Astrocyte (in vitro differentiated cells and primary cell): ENCODE measurements at regions not wholly inside any gene's neighbourhood (a gene's known extent, or its start where the extent isn't known, plus 50 kb on each side); places are given as distances from the start of the nearest gene placed in this dataset.

ENCODE experiments used
- DNase-seq: peaks from one replicate; pipeline ENCODE4 v3.0.0-alpha.2; 2010; ENCODE audit warnings: low read depth
- FAIRE-seq: peaks from 2 replicates; lab custom pipeline; 2011; peaks lifted over from hg19 to GRCh38; lab: Jason Lieb, UNC
- H2AFZ ChIP-seq: 2 replicates; pipeline ENCODE4 v1.6.0; 2012; ENCODE audit warnings: low read depth, low read length, inconsistent platforms
- H3K27ac ChIP-seq: 2 replicates; pipeline ENCODE4 v1.5.1; 2011; ENCODE audit warnings: low read depth, low read length, inconsistent platforms
- H3K27me3 ChIP-seq: 2 replicates; pipeline ENCODE4 v1.6.0; 2011; ENCODE audit warnings: low read length, inconsistent platforms; ENCODE audit not compliant: insufficient read depth
- H3K36me3 ChIP-seq: 2 replicates; pipeline ENCODE4 v1.5.1; 2011; ENCODE audit warnings: low read length, inconsistent platforms; ENCODE audit not compliant: insufficient read depth
- H3K4me1 ChIP-seq: 2 replicates; pipeline ENCODE4 v1.5.1; 2011; ENCODE audit warnings: low read length, inconsistent platforms; ENCODE audit not compliant: insufficient read depth
- H3K4me2 ChIP-seq: 2 replicates; pipeline ENCODE4 v1.6.0; 2012; ENCODE audit warnings: low read length, inconsistent platforms
- H3K4me3 ChIP-seq: 2 replicates; pipeline ENCODE4 v1.5.1; 2011; ENCODE audit warnings: low read depth, mild to moderate bottlenecking, low read length, inconsistent platforms; ENCODE audit not compliant: insufficient read depth
- H3K79me2 ChIP-seq: 2 replicates; pipeline ENCODE4 v1.6.0; 2012; ENCODE audit warnings: mild to moderate bottlenecking, low read length, inconsistent platforms; ENCODE audit not compliant: insufficient read depth
- H3K9ac ChIP-seq: 2 replicates; pipeline ENCODE4 v1.6.0; 2012; ENCODE audit warnings: mild to moderate bottlenecking, low read length, inconsistent platforms
- H3K9me3 ChIP-seq: 2 replicates; pipeline ENCODE4 v1.5.1; 2012; ENCODE audit warnings: low read depth, mild to moderate bottlenecking, low read length, inconsistent platforms; ENCODE audit not compliant: insufficient read depth
- H4K20me1 ChIP-seq: 2 replicates; pipeline ENCODE4 v1.6.0; 2012; ENCODE audit warnings: low read length, inconsistent platforms; ENCODE audit not compliant: insufficient read depth
- H3K27ac Mint-ChIP-seq: one replicate; pipeline ENCODE4 v1.8.0; 2021; ENCODE audit warnings: mild to moderate bottlenecking, mixed read lengths; ENCODE audit not compliant: unreplicated experiment
- H3K27me3 Mint-ChIP-seq: one replicate; pipeline ENCODE4 v1.8.0; 2021; ENCODE audit warnings: low read depth, mixed read lengths; ENCODE audit not compliant: unreplicated experiment
- H3K36me3 Mint-ChIP-seq: one replicate; pipeline ENCODE4 v1.8.0; 2021; ENCODE audit warnings: low read depth, mixed read lengths; ENCODE audit not compliant: unreplicated experiment
- H3K4me1 Mint-ChIP-seq: one replicate; pipeline ENCODE4 v1.8.0; 2021; ENCODE audit warnings: low read depth, mixed read lengths; ENCODE audit not compliant: unreplicated experiment
- H3K4me3 Mint-ChIP-seq: one replicate; pipeline ENCODE4 v1.8.0; 2021; ENCODE audit warnings: mild to moderate bottlenecking, moderate library complexity, mixed read lengths; ENCODE audit not compliant: unreplicated experiment
- H3K9me3 Mint-ChIP-seq: one replicate; pipeline ENCODE4 v1.8.0; 2021; ENCODE audit warnings: mild to moderate bottlenecking, mixed read lengths; ENCODE audit not compliant: unreplicated experiment
- EZH2 ChIP-seq: IDR thresholded peaks from 2 replicates; pipeline ENCODE4 v1.6.1; 2012; ENCODE audit warnings: mild to moderate bottlenecking, low read length, inconsistent platforms; ENCODE audit not compliant: insufficient read depth
- TF ChIP-seq, protein P1 (sequence below): IDR thresholded peaks from 2 replicates; pipeline ENCODE4 v1.5.1; 2011; ENCODE audit warnings: low read depth, mild to moderate bottlenecking, inconsistent platforms, low read length, moderate library complexity; ENCODE audit not compliant: insufficient read depth

DNA sequence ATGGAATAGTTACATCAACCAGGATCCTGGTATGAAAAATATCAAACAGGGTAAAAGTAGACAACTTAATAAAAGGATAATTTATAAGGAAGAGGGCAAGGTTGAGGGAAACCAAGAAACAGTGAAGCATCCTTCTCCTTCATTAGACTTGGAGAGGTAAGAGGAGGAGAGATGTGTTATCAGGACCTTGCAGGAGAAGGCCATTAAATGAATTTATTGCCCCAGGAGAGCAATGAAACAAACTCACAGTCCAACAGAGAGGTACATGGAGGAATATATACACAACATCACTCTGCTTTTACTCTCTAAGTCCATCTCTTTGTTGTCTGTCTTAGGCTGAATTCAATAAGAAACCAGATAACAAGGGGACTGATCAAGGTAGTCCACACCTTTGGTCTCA, 966.2 kb downstream of the SORCS1 start:
- Mint-ChIP-seq H3K4me3 (no peak overlapping the region), H3K27ac (no peak overlapping the region)
- FAIRE-seq = no peak

DNA sequence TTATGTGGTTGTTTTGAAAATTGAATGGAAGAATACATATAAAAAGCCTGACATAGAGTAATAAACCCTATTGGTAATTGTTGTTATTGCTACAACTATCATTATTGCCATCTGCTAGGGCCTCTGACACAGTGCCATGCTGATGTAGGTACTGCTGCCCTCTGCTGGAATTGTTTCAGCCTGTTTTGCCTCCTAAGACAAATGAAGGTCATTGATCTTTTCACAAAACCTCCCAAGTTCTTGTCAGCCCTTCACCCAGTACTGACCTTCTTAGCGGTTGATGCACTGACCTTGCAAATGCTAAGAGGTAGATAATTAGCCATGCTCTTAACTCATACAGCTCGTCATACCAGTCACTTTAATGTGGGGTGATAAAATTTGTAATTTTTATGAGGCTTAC, 975.2 kb downstream of the SORCS1 start:
- Histone ChIP-seq H3K9ac (no peak overlapping the region), H2AFZ (no peak overlapping the region), H3K4me1 (no peaks in the 10 kb centered on the region), H4K20me1 (no peaks in the 10 kb centered on the region), H3K36me3 (no peaks in the 10 kb centered on the region), H3K79me2 (no peaks in the 10 kb centered on the region), H3K9me3 (no peaks in the 10 kb centered on the region), H3K4me2 (no peak overlapping the region), H3K27ac (no peak overlapping the region), H3K27me3 (no peaks in the 10 kb centered on the region), H3K4me3 (no peak overlapping the region)
- no peaks in the 10 kb centered on the region for H3K27me3 Mint-ChIP-seq
- DNase-seq = no peak
- no peak overlapping the region for H3K4me3 Mint-ChIP-seq
- no peaks in the 10 kb centered on the region for H3K36me3 Mint-ChIP-seq
- TF ChIP-seq, protein P1, sequence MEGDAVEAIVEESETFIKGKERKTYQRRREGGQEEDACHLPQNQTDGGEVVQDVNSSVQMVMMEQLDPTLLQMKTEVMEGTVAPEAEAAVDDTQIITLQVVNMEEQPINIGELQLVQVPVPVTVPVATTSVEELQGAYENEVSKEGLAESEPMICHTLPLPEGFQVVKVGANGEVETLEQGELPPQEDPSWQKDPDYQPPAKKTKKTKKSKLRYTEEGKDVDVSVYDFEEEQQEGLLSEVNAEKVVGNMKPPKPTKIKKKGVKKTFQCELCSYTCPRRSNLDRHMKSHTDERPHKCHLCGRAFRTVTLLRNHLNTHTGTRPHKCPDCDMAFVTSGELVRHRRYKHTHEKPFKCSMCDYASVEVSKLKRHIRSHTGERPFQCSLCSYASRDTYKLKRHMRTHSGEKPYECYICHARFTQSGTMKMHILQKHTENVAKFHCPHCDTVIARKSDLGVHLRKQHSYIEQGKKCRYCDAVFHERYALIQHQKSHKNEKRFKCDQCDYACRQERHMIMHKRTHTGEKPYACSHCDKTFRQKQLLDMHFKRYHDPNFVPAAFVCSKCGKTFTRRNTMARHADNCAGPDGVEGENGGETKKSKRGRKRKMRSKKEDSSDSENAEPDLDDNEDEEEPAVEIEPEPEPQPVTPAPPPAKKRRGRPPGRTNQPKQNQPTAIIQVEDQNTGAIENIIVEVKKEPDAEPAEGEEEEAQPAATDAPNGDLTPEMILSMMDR = peak; percentile 35
- TF ChIP-seq EZH2 = no peak
- no peak for FAIRE-seq
- H3K27ac Mint-ChIP-seq = no peak overlapping the region
- H3K4me1 Mint-ChIP-seq = no peaks in the 10 kb centered on the region
- H3K9me3 Mint-ChIP-seq = no peaks in the 10 kb centered on the region

More for the DNA sequence above, 966.2 kb downstream of the SORCS1 start:
- Mint-ChIP-seq H3K27me3 (no peaks in the 10 kb centered on the region), H3K4me1 (no peaks in the 10 kb centered on the region), H3K36me3 (no peaks in the 10 kb centered on the region), H3K9me3 (no peaks in the 10 kb centered on the region)
- Histone ChIP-seq H3K9me3 (no peaks in the 10 kb centered on the region), H4K20me1 (no peaks in the 10 kb centered on the region), H3K4me3 (no peak overlapping the region), H3K9ac (no peak overlapping the region), H3K27ac (no peak overlapping the region), H3K4me2 (no peak overlapping the region), H3K27me3 (no peaks in the 10 kb centered on the region), H2AFZ (no peak overlapping the region), H3K4me1 (no peaks in the 10 kb centered on the region), H3K36me3 (no peaks in the 10 kb centered on the region), H3K79me2 (no peaks in the 10 kb centered on the region)
- TF ChIP-seq, protein P1 = no peak
- no peak for TF ChIP-seq EZH2
- no peak for DNase-seq

DNA sequence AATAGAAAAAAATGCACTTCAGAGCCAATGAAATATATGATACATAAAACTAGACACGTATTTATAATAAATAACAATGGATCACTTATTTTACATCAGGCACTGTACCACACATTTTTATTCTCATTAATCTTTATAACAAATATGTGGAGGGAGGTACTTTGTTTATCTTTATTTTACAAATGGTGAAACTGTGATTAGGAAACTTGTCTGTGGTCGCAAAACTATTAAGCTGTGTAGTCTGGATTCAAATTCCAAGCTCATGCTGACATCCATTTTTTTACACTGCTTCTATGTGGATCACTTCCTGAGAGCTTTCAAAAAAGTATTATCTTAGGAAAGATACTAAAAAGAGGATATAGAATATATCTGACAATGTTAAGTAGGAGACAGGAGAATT, 978.6 kb downstream of the SORCS1 start:
- H3K4me1 ChIP-seq = no peaks in the 10 kb centered on the region
- Mint-ChIP-seq H3K4me1 (no peaks in the 10 kb centered on the region), H3K27ac (no peak overlapping the region), H3K27me3 (no peaks in the 10 kb centered on the region), H3K36me3 (no peaks in the 10 kb centered on the region), H3K4me3 (no peak overlapping the region), H3K9me3 (no peaks in the 10 kb centered on the region)
- H2AFZ ChIP-seq = no peak overlapping the region
- H3K79me2 ChIP-seq = no peaks in the 10 kb centered on the region
- no peaks in the 10 kb centered on the region for H4K20me1 ChIP-seq
- no peak for TF ChIP-seq EZH2
- TF ChIP-seq, protein P1 = no peak
- no peaks in the 10 kb centered on the region for H3K36me3 ChIP-seq
- H3K4me2 ChIP-seq = no peak overlapping the region
- H3K9me3 ChIP-seq = no peaks in the 10 kb centered on the region
- no peak overlapping the region for H3K4me3 ChIP-seq
- no peak overlapping the region for H3K27ac ChIP-seq
- no peak overlapping the region for H3K9ac ChIP-seq
- peak; percentile 45 for DNase-seq
- FAIRE-seq = no peak
- H3K27me3 ChIP-seq = no peaks in the 10 kb centered on the region
